ENCODE measurements at regions not wholly inside any gene's neighbourhood (a gene's known extent, or its start where the extent isn't known, plus 50 kb on each side); places are given as distances from the start of the nearest gene placed in this dataset.

DNA sequence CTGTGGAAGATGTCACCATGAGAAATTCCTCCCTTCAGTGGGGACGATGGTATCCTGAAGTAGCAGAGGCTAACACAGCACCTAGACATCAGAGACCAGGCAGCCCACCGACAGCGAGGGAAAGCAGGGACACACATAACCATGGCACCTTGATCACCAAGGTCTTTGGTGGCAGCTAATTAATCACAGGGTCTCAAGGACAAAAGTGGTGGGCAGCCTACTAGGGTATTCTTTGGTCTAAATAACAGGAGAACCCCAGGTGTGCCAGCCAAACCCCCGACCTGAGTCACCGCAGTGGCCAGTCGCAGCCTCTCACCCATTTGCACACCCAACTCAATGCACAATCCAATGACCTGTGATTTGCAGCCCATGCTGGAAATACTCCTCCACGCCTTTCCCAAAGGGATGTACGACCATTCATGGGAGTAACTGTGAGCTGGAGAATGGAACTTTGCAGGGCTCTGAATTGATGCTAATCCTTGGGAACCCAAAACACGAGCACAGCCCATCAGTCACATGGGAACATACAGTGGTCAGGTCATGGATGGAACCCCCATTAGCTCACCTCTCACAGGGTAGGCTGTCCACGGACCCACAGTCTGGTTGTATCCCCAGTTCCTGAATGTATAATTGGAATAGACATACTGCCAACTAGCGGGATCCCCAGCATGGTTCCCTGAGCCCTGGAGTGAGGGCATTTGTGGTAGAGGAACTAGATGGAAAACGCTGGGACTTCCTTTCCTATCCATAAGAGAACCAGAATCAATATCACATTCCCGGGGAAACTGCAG, 58.7 kb upstream of the C14orf180 start:
- TF ChIP-seq, protein P1, sequence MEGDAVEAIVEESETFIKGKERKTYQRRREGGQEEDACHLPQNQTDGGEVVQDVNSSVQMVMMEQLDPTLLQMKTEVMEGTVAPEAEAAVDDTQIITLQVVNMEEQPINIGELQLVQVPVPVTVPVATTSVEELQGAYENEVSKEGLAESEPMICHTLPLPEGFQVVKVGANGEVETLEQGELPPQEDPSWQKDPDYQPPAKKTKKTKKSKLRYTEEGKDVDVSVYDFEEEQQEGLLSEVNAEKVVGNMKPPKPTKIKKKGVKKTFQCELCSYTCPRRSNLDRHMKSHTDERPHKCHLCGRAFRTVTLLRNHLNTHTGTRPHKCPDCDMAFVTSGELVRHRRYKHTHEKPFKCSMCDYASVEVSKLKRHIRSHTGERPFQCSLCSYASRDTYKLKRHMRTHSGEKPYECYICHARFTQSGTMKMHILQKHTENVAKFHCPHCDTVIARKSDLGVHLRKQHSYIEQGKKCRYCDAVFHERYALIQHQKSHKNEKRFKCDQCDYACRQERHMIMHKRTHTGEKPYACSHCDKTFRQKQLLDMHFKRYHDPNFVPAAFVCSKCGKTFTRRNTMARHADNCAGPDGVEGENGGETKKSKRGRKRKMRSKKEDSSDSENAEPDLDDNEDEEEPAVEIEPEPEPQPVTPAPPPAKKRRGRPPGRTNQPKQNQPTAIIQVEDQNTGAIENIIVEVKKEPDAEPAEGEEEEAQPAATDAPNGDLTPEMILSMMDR (IDR thresholded peaks at IDR 0.05; ENCODE audit: poor library complexity), result no peak
- TF ChIP-seq EZH2 (IDR thresholded peaks at IDR 0.05; ENCODE audit: borderline replicate concordance) (no peak), EZH2phosphoT487 (IDR thresholded peaks at IDR 0.05; ENCODE audit: low read depth, severe bottlenecking, unreplicated experiment) (no peak)
- Histone ChIP-seq H3K27ac (no peak overlapping the region), H3K9me2 (replicated peaks; ENCODE audit: insufficient read depth) (no peaks in the 10 kb centered on the region), H3K4me3 (no peak overlapping the region), H3K9me3 (ENCODE audit: low read depth) (no peaks in the 10 kb centered on the region), H3K4me2 (no peak overlapping the region), H2AFZ (no peak overlapping the region), H3K79me2 (no peaks in the 10 kb centered on the region), H3K36me3 (replicated peaks; ENCODE audit: insufficient read depth, low read depth) (no peaks in the 10 kb centered on the region), H3K27me3 (no peaks in the 10 kb centered on the region), H3K4me1 (ENCODE audit: insufficient read depth) (no peaks in the 10 kb centered on the region), H4K20me1 (ENCODE audit: insufficient read depth, poor library complexity, severe bottlenecking) (no peaks in the 10 kb centered on the region)
- 85% methylated on average over 13 of the region's 13 CpGs for WGBS (ENCODE audit: low lambda C conversion rate, missing lambda C conversion rate)
- DNase-seq (ENCODE audit: low spot score), result no peak

DNA sequence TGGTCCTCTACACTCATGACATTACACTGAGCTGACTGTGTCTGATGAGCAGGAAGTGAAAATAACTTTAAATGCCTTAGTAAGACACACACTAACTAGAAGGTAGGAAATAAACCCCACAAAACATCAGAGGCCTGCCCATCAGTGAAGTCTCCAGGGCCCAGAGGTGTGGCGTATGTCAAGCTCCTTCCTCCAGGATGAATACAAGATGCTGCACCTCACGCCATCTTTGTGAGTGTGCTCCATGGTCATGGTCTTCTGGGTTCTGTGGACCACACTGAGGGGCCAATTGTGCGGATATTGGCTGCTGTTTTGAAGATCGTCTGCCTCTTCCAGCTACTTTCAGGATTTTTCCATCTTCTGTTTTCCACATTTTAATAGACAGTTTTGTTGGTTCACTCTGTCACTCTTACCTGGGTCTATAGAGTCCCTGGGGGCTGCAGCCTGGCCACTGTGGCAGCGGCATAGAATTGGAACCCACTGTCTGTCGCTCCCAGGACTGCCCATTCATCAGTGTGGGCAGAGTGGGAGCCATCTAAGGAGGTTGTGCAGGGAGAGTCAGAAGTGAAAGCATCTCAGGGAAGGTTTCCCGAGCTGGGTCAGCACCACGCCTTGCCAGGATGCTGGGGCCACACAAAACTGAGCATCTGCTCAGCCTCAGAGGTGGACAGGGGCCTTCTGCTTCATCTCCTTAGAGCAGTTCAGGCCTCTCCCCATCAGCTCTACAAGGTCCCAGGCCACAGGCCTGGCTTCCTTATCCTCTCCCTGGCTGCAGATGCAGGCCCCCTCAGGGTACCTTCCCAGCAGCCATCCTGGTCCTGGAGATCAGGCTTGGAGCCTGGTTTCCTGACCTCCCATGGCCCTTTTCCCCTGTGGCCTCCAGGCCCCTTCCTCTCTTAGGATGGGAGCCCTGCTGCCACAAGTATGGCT, 57.5 kb upstream of the C14orf180 start:
- no peaks in the 10 kb centered on the region for H3K9me3 ChIP-seq (ENCODE audit: low read depth)
- H4K20me1 ChIP-seq (ENCODE audit: insufficient read depth, poor library complexity, severe bottlenecking), result no peaks in the 10 kb centered on the region
- H3K4me1 ChIP-seq (ENCODE audit: insufficient read depth), result no peaks in the 10 kb centered on the region
- no peak overlapping the region for H3K27ac ChIP-seq
- H3K36me3 ChIP-seq (replicated peaks; ENCODE audit: insufficient read depth, low read depth), result no peaks in the 10 kb centered on the region
- H3K9me2 ChIP-seq (replicated peaks; ENCODE audit: insufficient read depth), result no peaks in the 10 kb centered on the region
- no peaks in the 10 kb centered on the region for H3K27me3 ChIP-seq
- TF ChIP-seq EZH2phosphoT487 (IDR thresholded peaks at IDR 0.05; ENCODE audit: low read depth, severe bottlenecking, unreplicated experiment) (no peak), EZH2 (IDR thresholded peaks at IDR 0.05; ENCODE audit: borderline replicate concordance) (no peak)
- TF ChIP-seq, protein P1 (IDR thresholded peaks at IDR 0.05; ENCODE audit: poor library complexity), result no peak
- H3K4me3 ChIP-seq, result no peak overlapping the region
- DNase-seq (ENCODE audit: low spot score), result no peak
- no peaks in the 10 kb centered on the region for H3K79me2 ChIP-seq
- 84% methylated on average over 8 of the region's 8 CpGs for WGBS (ENCODE audit: low lambda C conversion rate, missing lambda C conversion rate)
- no peak overlapping the region for H2AFZ ChIP-seq
- no peak overlapping the region for H3K4me2 ChIP-seq

DNA sequence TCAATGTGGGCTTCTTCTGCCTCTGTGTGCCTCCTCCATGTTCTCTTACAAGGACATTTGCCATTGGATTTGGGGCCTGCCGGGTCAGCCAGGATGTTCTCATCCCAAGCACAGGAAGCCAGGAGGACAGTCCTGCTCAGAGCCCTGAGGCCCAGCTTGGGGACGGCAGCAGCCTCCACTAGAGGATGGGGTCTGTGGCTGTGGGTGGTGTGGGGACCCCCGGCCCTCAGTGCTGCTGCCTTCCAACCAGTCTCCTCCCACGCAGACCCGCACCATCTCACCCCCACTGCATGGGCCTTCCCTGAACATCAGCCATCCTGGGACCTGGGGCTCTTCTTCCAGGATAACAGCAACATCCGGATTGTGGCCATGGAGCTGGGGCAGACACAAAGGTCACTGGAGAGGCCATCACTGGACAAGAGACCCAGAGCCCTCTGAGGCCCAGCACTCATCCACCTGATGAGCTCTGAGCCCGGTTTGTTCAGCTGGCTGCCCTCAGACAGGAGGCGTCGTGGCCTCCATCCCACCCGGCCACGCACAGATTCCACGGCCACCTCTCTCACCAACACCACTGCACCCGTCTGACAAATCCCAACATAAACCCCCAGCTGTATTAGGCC, 56.5 kb upstream of the C14orf180 start:
- 96% methylated on average over 13 of the region's 13 CpGs for WGBS (ENCODE audit: low lambda C conversion rate, missing lambda C conversion rate)
- no peak overlapping the region for H2AFZ ChIP-seq
- no peak for DNase-seq (ENCODE audit: low spot score)
- H3K9me3 ChIP-seq (ENCODE audit: low read depth), result no peaks in the 10 kb centered on the region
- H3K4me2 ChIP-seq, result no peak overlapping the region
- H4K20me1 ChIP-seq (ENCODE audit: insufficient read depth, poor library complexity, severe bottlenecking), result no peaks in the 10 kb centered on the region
- no peaks in the 10 kb centered on the region for H3K4me1 ChIP-seq (ENCODE audit: insufficient read depth)
- H3K9me2 ChIP-seq (replicated peaks; ENCODE audit: insufficient read depth), result no peaks in the 10 kb centered on the region
- TF ChIP-seq, protein P1 (IDR thresholded peaks at IDR 0.05; ENCODE audit: poor library complexity), result no peak
- TF ChIP-seq EZH2phosphoT487 (IDR thresholded peaks at IDR 0.05; ENCODE audit: low read depth, severe bottlenecking, unreplicated experiment) (no peak), EZH2 (IDR thresholded peaks at IDR 0.05; ENCODE audit: borderline replicate concordance) (no peak)
- H3K27me3 ChIP-seq, result no peaks in the 10 kb centered on the region
- no peaks in the 10 kb centered on the region for H3K36me3 ChIP-seq (replicated peaks; ENCODE audit: insufficient read depth, low read depth)
- no peaks in the 10 kb centered on the region for H3K79me2 ChIP-seq
- H3K4me3 ChIP-seq, result no peak overlapping the region
- H3K27ac ChIP-seq, result no peak overlapping the region
